Thyroid gland (tissue), 4 donors: ENCODE measurements at regions not wholly inside any gene's neighbourhood (a gene's known extent, or its start where the extent isn't known, plus 50 kb on each side); places are given as distances from the start of the nearest gene placed in this dataset.

Source experiments
- CTCF ChIP-seq, 6 experiments: fragments of 200-600 bp in 3 of 6; fragments of 450-650 bp in 3 of 6; sonication (generic) in 3 of 6; IDR thresholded peaks; one replicate each; pipeline ENCODE4 v1.5.1; 2016 to 2019; ENCODE audit warnings: antibody characterized with exemption in 6 of 6, mild to moderate bottlenecking in 2 of 6, inconsistent platforms in 1 of 6, moderate library complexity in 1 of 6
- POLR2A ChIP-seq, 2 donors: fragments of 450-650 bp; IDR thresholded peaks; one replicate each; pipeline ENCODE4 v1.6.1; 2017; ENCODE audit warnings: antibody characterized with exemption in 2 of 2, mild to moderate bottlenecking in 2 of 2, moderate library complexity in 1 of 2

- no peak for TF ChIP-seq CTCF (IDR thresholded peaks at IDR 0.05)
- no peak for TF ChIP-seq POLR2A (IDR thresholded peaks at IDR 0.05)
Measured at GRCh38 chr3:18830087-18830486, 318.2 kb upstream of the KCNH8 start.
